ENCODE measurements at regions not wholly inside any gene's neighbourhood (a gene's known extent, or its start where the extent isn't known, plus 50 kb on each side); places are given as distances from the start of the nearest gene placed in this dataset.

DNA sequence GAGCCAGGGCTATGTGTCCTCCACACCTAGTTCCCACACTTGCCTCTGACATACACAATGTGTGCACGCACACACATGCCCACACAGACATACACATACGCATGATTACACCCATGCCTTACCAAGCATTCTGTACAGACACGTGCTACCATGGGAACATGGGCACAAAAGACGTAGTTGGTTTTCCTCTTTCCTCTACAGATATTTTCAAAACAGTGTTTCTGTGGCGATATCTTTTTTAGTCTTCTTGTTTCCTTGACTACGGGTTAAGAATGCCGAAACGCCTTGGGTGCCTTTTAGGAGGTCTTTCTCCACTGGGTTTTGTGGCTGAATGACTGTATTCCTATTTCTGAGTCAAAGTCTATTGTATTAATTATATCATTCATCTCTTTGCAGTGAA is 75.5 kb upstream of the SPTBN1 start:
- TF ChIP-seq CTCF (IDR thresholded peaks at IDR 0.05 in 8 of 11, conservative IDR thresholded peaks at IDR 0.05 in 3 of 11) (no peak), POLR2AphosphoS5 (IDR thresholded peaks at IDR 0.05) (no peak), POLR2A (IDR thresholded peaks at IDR 0.05) (no peak)

Data from spleen (tissue), 7 donors.